MG63 (cell line): ENCODE measurements at regions not wholly inside any gene's neighbourhood (a gene's known extent, or its start where the extent isn't known, plus 50 kb on each side); places are given as distances from the start of the nearest gene placed in this dataset.

Experiments
- DNase-seq: peaks from one replicate; pipeline ENCODE4 v3.0.0-alpha.2; 2020
- H3K27me3 ChIP-seq: fragments of 250-450 bp; sonication (Bioruptor Pico); 2 replicates; pipeline ENCODE4 v1.5.1; 2020; ENCODE audit warnings: mild to moderate bottlenecking, moderate library complexity
- H3K36me3 ChIP-seq: fragments of 250-450 bp; sonication (Bioruptor Pico); 2 replicates; pipeline ENCODE4 v1.5.1; 2020; ENCODE audit warnings: mild to moderate bottlenecking, moderate library complexity
- H3K4me3 ChIP-seq: fragments of 250-450 bp; sonication (Bioruptor Pico); 2 replicates; pipeline ENCODE4 v1.5.1; 2020; ENCODE audit warnings: mild to moderate bottlenecking, moderate library complexity
- H3K9me3 ChIP-seq: fragments of 250-450 bp; sonication (Bioruptor Pico); 2 replicates; pipeline ENCODE4 v1.5.1; 2020; ENCODE audit warnings: mild to moderate bottlenecking, moderate library complexity

DNA sequence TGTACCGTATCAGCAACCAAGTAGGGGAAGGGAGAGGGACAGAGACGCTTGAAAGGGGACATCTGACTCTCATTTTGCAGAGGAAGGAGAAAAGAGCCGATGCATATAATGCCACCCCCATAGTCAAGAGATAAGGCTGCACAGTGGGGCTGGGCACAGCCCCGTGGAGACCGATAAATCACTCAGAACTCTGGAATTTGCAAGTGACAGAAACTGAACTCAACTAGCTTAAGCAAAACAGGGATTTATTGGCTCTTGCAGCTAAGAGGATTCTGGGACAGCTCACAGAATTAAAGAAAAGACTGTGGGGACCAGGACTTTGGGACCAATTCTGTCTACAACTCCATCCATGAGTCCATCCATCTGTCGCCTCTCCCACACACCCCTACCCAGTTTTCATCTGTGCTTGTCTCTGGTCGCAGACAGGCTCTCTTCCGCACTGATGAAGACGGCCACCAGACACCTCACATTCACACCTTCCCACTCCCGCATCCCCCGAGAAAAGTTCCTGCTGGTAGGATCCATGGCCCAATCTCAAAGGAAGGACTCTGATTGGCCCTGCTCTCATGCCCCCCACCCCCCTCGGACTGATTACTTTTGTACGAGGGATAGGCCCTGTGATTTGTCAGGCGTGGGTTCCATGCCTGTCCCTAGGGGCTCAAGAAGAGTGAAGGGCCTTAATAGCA lies 105.9 kb upstream of the RPL38 start:
- no peak overlapping the region for H3K4me3 ChIP-seq
- H3K36me3 ChIP-seq: no peaks in the 10 kb centered on the region
- H3K27me3 ChIP-seq: peaks cover 9% of the 10 kb centered on the region
- no peaks in the 10 kb centered on the region; the same call in 1 of the 2 replicates for H3K9me3 ChIP-seq
- no peak for DNase-seq

DNA sequence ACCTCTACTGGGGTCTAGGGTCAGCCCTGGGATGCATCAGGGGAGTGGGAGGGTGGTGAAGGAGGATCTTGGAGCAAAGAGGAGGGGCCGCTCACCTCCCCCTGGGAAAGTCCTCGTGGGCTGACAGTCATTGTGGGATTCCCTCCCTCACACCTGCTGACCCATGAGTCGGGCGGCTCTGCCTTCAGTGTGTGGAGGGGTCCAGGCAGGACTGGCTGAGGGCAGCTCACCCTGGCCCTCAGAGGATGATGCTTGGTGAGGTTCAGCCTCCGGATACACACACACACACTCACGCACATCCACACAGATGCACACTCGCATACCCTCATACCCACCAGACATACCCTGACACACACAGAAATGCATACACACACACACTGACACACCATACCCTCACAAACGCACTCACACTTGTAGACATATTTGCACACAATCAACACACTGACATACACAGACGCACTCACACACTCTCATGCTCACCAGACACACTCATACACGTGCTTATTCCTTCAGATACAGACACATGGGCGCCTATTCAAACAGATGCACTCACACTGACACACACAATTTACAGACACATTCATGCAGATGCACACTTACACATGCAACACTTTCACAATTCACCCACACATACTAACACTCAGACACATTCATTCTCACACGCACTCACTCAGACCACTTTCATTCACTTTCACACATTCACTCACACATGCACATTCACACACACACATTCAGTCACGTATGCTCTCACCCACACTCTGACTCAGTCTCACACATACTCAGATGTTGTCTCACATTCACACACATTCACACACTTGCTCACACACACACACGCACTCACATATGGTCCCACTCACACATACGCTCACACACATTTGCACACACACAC lies 105.1 kb upstream of the RPL38 start:
- Histone ChIP-seq H3K9me3 (no peaks in the 10 kb centered on the region; the same call in 1 of the 2 replicates), H3K4me3 (no peak overlapping the region), H3K36me3 (no peaks in the 10 kb centered on the region), H3K27me3 (peaks cover 14% of the 10 kb centered on the region)
- DNase-seq: no peak

DNA sequence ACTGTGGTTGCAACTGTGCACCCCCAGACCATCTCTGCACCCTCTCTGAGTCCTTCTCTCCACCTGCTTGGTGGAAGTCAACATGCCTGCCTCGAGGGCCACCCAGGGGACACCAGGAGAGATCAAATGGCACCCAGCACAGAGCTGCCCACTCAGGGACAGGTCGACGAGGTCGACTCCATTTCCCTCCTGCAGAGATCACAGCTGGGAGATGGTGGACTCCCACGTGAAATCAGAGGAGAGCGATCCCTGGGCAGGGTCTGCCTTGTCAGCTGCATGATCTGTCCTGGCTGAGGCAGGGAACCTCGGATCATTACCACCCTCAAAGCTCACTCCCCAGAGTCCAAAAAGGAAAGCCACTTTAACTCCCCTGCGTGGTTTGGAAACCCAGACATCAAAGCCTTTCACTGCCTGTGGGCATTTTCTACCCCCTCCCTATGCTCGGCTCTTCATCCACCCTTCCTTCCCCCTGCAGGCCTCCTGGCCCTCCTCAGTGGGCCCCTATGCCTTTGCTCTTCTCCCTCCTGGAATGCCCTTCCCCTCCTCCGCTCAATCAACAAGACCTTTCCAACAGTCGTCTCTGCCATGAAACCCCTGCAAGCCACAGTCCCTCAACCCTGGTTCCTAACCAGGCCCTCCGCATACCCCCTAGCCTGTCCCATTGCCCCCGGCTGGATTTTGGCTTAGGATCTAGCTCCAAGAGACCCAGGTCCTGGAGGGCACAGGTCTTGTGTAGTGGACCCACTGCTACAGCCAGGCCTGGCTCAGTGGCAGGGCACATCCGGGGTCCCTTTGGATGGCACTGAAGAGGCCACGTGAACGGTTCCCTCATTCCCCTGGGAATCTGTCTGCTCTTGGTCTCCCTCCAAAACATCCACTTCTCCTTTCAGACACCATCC lies 103.8 kb upstream of the RPL38 start:
- Histone ChIP-seq H3K36me3 (no peaks in the 10 kb centered on the region), H3K9me3 (no peaks in the 10 kb centered on the region), H3K27me3 (peaks cover 21% of the 10 kb centered on the region), H3K4me3 (no peak overlapping the region)
- DNase-seq: no peak

DNA sequence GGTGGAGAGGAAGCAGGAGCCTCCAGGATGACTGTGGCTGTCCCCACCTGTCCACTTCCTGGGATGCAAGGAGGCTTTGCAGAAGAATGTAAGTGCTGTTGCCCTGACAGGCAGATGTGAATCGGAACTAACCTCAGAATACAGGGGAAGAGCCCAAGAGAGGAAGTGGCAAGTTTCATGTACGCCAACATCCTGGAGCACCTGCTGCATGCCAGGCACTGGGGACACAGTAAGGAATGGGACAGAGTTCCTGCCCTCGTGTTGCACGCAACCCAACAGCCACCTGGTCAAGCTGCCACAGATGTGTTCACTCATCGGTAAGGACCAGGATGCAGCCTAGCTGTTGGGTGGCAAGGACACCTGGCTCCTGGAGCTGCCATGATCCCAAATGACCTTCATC lies 98.6 kb upstream of the RPL38 start:
- H3K9me3 ChIP-seq: no peaks in the 10 kb centered on the region
- no peak overlapping the region for H3K4me3 ChIP-seq
- DNase-seq: no peak
- no peaks in the 10 kb centered on the region for H3K36me3 ChIP-seq
- peaks cover 38% of the 10 kb centered on the region for H3K27me3 ChIP-seq

DNA sequence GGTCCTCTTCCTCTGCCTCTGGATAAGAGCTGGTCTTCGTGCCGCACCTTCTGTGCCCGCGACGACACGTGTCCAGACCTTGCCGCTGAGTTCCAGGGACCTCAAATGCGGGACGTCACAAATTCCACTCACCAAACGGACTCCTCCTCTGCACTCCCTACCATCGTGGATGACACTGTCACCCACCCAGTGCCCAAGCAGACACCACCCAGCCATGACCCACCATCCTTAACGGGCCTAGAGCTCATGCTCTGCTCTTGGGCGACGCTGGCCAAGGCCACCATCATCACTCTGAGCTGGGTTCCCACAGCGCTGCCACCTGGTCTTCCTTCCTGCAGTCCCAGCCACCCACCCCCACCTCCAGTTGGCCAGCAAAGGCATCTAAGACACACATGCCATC lies 96.4 kb upstream of the RPL38 start:
- no peak for DNase-seq
- Histone ChIP-seq H3K27me3 (peaks cover 40% of the 10 kb centered on the region), H3K4me3 (no peak overlapping the region), H3K9me3 (no peaks in the 10 kb centered on the region), H3K36me3 (no peaks in the 10 kb centered on the region)

DNA sequence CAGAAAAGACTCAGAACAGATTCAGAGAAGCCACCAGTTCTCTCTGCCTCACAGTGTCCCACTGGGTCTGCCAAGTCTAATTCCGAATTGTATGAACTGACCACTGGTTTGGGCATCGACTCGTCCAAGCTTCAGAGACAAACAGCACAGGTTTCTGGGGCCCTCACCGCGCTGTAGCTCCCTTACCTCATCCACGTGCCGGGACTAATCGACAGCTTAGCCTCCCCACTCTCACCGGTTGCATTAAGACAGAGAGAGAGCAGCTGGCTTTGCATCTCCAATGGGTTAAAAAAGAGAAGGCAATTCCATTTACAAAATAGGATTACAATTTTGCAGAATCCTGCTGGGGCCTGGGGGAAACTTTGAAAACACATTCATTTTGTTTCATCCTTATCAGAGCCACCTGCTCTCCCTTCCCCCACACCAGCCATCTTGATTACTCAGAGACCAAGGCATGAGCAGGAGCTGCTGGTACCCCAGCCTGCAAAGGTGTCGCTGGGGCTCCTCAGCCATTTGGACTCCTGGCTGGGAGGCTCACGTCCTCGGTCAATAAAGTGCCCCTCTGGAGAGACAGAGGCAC lies 95.3 kb upstream of the RPL38 start:
- Histone ChIP-seq H3K9me3 (peaks cover 2% of the 10 kb centered on the region; the same call in 1 of the 2 replicates), H3K27me3 (peaks cover 34% of the 10 kb centered on the region), H3K36me3 (no peaks in the 10 kb centered on the region), H3K4me3 (no peak overlapping the region)
- no peak for DNase-seq

DNA sequence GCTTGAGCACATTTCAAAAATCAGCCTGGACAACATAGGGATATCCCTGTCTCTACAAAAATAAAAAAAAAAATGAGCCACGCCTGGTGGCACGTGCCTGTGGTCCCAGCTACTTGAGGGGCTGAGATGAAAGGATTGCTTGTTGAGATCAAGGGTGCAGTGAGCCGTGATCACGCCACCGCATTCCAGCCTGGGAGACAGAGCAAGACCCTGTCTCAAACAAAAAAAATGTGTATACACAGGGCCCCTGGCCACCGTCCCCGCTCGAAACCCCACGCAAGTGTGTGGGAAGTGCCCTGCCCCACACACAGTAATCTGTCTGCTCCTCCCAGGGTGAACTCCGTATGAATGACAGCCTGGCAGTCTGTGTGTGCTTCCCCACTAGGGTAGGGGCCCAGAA lies 93.0 kb upstream of the RPL38 start:
- peaks cover 34% of the 10 kb centered on the region for H3K27me3 ChIP-seq
- no peaks in the 10 kb centered on the region for H3K36me3 ChIP-seq
- H3K4me3 ChIP-seq: no peak overlapping the region
- DNase-seq: no peak
- peaks cover 2% of the 10 kb centered on the region; the same call in 1 of the 2 replicates for H3K9me3 ChIP-seq

DNA sequence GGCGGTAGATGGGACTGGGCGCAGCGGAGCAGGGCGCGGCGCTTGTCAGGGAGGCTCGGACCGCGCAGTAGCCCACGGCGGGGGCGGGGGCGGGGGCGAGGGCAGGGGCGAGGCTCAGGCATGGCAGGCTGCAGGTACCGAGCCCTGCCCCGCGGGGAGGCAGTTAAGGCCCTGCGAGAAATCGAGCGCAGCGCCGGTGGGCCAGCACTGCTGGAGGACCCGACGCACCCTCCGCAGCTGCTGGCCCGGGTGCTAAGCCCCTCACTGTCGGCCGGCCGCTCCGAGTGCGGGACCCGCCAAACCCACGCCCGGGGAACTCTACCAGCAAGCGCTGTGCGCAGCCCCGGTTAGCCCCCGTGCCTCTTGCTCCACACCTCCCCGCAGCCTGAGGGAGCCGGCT lies 90.2 kb upstream of the RPL38 start:
- Histone ChIP-seq H3K36me3 (no peaks in the 10 kb centered on the region), H3K9me3 (peaks cover 2% of the 10 kb centered on the region; the same call in 1 of the 2 replicates), H3K27me3 (peaks cover 31% of the 10 kb centered on the region), H3K4me3 (no peak overlapping the region)
- no peak for DNase-seq

DNA sequence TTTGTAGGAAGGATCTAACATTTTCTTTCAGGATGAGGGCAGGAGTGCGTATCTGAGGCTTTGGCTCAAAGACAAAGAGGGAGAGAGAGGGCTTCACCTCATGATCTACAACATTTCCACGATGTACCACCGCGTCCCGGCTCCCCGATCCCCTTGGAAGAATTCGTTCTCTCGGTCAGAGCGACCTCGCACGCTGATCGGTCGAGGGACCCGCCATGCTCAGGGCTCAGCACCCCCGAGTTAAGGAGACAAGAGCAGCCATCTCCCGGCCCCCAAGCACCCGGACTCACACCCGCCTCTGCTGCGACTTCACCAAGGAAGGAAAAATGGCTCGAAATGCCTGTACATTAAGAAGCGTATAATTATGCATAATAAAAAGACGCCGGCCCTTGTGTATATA lies 89.5 kb upstream of the RPL38 start:
- no peak overlapping the region for H3K4me3 ChIP-seq
- H3K36me3 ChIP-seq: no peaks in the 10 kb centered on the region
- peaks cover 30% of the 10 kb centered on the region for H3K27me3 ChIP-seq
- peaks cover 2% of the 10 kb centered on the region; the same call in 1 of the 2 replicates for H3K9me3 ChIP-seq
- DNase-seq: no peak

DNA sequence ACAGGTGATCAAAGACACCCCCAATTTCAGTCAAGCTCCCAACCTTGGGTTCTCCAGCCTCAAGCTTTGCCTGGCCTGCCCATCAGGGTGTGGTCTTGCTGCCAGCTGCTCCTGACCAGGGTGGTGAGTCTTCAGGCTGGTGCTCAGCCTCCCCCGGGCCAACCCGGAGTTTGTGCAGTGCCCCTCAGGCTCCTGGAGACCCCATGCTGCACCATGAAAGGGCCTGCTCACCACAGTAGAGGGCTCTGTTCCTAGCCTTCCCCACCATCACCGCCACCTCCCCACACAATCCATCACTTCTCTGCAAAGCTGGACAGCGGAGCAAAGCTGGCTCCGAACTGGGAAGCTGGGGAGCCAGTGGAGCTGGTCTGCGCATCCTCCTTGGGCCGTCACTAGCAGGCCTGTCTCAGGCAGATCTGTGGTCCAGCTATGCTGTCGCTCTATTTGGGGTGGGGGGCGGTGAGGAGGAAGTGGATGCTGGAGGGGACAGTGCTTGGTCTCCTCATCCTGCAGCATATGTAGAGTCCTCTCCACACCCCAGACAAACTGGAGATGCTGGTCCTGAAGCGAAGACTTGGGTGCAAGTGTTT lies 88.5 kb upstream of the RPL38 start:
- H3K36me3 ChIP-seq: no peaks in the 10 kb centered on the region
- peaks cover 20% of the 10 kb centered on the region for H3K27me3 ChIP-seq
- peaks cover 2% of the 10 kb centered on the region; the same call in 1 of the 2 replicates for H3K9me3 ChIP-seq
- DNase-seq: no peak
- H3K4me3 ChIP-seq: no peak overlapping the region

DNA sequence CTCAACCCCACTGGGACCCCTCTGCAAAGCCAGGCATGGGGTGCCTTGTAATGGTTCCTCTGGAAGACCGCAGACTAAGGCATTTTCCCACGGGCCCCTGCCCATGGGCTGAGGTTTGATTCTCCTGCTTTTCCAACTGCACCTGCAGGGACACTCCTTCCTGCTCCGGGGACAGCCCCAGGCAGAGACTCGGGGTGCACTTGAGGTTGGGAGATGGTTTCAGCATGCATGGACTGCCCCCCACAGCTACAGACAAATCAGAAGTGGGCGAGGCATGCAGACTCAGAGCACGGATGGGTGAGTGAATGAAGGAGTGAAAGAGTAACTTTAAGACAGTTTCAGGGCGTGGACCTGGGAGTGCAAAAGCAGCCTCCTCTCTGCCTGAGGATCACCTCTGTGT lies 87.9 kb upstream of the RPL38 start:
- peaks cover 2% of the 10 kb centered on the region; the same call in 1 of the 2 replicates for H3K9me3 ChIP-seq
- H3K4me3 ChIP-seq: no peak overlapping the region
- DNase-seq: no peak
- H3K27me3 ChIP-seq: peaks cover 17% of the 10 kb centered on the region
- H3K36me3 ChIP-seq: no peaks in the 10 kb centered on the region

DNA sequence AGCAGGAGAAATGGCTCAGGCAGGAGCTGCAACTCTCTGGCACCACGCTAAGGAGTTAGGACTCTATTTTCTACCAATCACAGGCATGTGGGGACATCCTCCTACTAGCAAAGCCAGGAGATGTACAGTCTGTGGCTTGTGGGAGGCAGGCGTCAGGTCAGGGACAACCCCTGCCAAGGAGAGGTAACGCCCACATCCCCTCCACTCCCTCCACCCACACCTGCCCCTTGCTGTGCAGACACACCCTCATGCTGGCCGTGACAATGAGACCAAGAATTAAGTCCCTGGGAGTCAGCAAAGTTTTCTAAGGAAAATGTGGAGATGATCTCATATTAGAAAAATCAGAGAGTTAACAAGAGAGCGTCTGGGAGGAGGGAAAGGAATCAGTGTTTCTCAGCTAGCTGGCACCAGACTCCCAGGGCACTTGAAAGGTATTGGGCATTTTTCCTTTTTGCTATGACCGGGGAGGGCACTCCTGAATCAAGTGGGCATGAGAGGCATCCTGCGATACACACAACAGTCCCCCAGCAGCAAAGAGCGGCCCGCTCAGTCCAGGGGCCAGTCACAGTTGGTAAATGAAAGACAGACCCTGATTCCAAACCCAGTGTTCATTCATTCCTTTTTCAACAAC lies 87.3 kb upstream of the RPL38 start:
- DNase-seq: peak; percentile 78
- Histone ChIP-seq H3K27me3 (peaks cover 11% of the 10 kb centered on the region), H3K4me3 (no peak overlapping the region), H3K9me3 (peaks cover 3% of the 10 kb centered on the region), H3K36me3 (no peaks in the 10 kb centered on the region)

DNA sequence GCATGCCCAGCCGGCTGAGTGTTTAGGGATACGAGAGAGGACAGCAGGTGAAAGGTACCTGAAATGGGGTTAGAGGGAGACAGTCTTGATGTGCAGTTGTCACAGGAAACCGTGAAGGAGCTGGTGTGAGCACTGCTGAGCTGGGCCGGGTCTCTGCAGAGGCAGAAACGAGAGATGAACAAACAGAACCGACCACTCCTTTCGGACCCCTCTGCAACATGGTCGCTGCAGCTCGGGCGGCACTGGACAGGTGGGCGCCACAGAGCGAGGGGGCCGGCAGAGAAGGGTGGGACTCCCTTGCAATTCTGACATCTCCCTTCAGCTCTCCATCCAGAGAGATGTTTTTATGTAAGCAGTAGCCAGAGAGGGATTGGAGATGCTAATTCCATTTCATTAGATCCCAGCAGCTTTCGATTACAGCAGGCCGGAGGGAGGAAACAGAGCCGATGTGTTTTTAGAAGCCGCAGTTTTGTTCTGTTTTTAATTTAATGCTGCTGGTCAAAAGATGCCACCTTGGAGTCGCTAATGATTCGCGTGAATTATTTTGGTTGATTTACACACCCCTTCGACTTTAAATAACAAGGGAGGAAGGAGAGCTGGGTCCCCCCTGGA lies 86.3 kb upstream of the RPL38 start:
- peaks cover 11% of the 10 kb centered on the region for H3K27me3 ChIP-seq
- no peaks in the 10 kb centered on the region for H3K36me3 ChIP-seq
- peaks cover 6% of the 10 kb centered on the region for H3K9me3 ChIP-seq
- DNase-seq: no peak
- H3K4me3 ChIP-seq: no peak overlapping the region

DNA sequence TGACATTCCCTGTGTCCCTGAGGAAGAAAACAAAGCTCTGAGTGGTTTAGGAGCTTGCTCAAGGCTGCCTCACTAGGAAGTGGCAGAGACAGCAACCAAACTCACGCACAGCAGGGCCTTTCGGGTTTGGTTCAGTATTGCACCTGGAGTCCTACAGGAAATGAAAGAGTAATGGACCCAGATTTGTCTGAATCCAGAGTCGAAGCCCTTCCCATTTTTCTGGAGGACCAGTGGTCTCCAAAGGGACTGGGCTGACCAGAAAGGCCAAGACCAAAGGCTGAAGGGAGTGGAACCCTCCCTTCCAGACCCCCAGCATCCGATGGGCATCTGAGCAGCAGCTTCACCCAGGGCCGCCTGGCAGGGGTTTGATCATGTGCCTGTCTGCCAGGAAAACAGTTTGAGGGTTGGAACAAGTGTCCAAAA lies 85.5 kb upstream of the RPL38 start:
- Histone ChIP-seq H3K4me3 (no peak overlapping the region), H3K36me3 (no peaks in the 10 kb centered on the region), H3K27me3 (peaks cover 11% of the 10 kb centered on the region), H3K9me3 (peaks cover 5% of the 10 kb centered on the region)
- no peak for DNase-seq

DNA sequence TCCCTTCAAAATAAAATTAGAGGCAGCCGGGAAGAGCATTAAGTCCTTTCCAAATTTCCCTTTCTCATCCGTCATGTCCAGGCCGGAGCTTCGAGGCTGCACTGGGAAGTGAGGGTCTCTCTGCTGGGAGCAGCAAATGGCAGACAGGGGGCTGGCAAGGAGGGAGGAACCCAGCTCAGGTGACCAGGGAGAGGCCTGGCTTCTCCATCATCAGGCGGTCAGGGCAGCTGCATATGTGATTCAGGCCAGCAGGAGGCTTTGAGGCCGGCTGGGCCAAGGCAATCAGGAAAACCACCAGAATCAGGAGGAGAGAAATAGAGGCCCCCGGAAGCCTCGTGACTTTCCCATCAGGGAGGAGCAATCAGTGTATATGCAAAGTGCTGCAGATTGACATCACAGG lies 85.0 kb upstream of the RPL38 start:
- DNase-seq: no peak
- Histone ChIP-seq H3K4me3 (no peak overlapping the region), H3K9me3 (peaks cover 4% of the 10 kb centered on the region), H3K27me3 (peaks cover 10% of the 10 kb centered on the region), H3K36me3 (no peaks in the 10 kb centered on the region)
